Activated T-cell treated with anti-CD3 and anti-CD28 coated beads, Interleukin-2, amount 50 U/mL, for 72 hours (primary cell): ENCODE measurements at regions not wholly inside any gene's neighbourhood (a gene's known extent, or its start where the extent isn't known, plus 50 kb on each side); places are given as distances from the start of the nearest gene placed in this dataset.

Experiments used
- ATAC-seq, 2 donors: fragments of 150-1000 bp; cut with Tn5 transposase; replicated peaks in 1 of 2; 2 replicates each; pipeline ENCODE4 v1.10.0; 2021; ENCODE audit warnings: moderate library complexity in 2 of 2, mild to moderate bottlenecking in 1 of 2
- DNase-seq, 2 donors: peaks; one replicate each; pipeline ENCODE4 v3.0.0; 2021 to 2022; ENCODE audit warnings: mixed read lengths in 1 of 2
- H3K27ac Mint-ChIP-seq: one replicate; pipeline ENCODE4 v1.8.0; 2022; ENCODE audit warnings: mild to moderate bottlenecking, moderate library complexity, mixed read lengths
- H3K27me3 Mint-ChIP-seq: one replicate; pipeline ENCODE4 v1.8.0; 2022; ENCODE audit warnings: low read depth, mixed read lengths
- H3K36me3 Mint-ChIP-seq, 2 donors: one replicate each; pipeline ENCODE4 v1.8.0; 2022; ENCODE audit warnings: mixed read lengths in 2 of 2, mild to moderate bottlenecking in 1 of 2; ENCODE audit not compliant: insufficient read depth in 2 of 2
- H3K4me1 Mint-ChIP-seq: one replicate; pipeline ENCODE4 v1.8.0; 2022; ENCODE audit warnings: low read depth, mixed read lengths
- H3K4me3 Mint-ChIP-seq, 2 donors: one replicate each; pipeline ENCODE4 v1.8.0; 2022; ENCODE audit warnings: mild to moderate bottlenecking in 2 of 2, mixed read lengths in 2 of 2, moderate library complexity in 2 of 2
- H3K9me3 Mint-ChIP-seq, 2 donors: one replicate each; pipeline ENCODE4 v1.8.0; 2022; ENCODE audit warnings: mixed read lengths in 2 of 2

DNA sequence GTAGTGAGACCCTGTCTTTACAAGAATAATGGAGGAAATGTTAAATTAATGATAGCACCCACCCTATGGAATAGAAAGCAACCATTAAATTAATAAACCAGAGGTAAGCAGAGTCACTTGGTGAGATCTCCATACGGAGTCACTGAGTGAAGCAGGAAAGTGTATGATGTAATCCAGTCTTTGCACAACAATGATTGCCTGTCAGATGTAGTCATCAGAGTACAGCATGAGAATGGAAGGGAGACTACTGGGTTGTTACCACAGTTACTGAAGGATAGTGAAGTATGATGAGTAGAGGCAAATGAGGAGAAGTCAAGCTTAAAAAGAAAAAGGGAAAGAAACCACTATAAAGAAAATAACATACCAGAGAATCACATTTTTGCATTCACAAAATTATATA lies 371.9 kb upstream of the SHH start:
- no peak for DNase-seq
- Mint-ChIP-seq H3K36me3 (no peaks in the 10 kb centered on the region), H3K4me3 (no peak overlapping the region), H3K9me3 (peaks cover 2 to 5% of the 10 kb centered on the region in 2 donors), H3K27ac (no peak overlapping the region), H3K4me1 (no peaks in the 10 kb centered on the region), H3K27me3 (no peaks in the 10 kb centered on the region)
- no peak for ATAC-seq

GRCh38 chr7:156180451-156181229 lies 368.4 kb upstream of the SHH start:
- Mint-ChIP-seq H3K27me3 (no peaks in the 10 kb centered on the region), H3K27ac (no peak overlapping the region), H3K9me3 (peaks cover 2% of the 10 kb centered on the region in 2 donors), H3K4me3 (no peak overlapping the region), H3K36me3 (no peaks in the 10 kb centered on the region), H3K4me1 (no peaks in the 10 kb centered on the region)
- ATAC-seq = no peak
- DNase-seq = no peak

GRCh38 chr7:156179872-156180390 lies 367.7 kb upstream of the SHH start:
- Mint-ChIP-seq H3K9me3 (no peaks in the 10 kb centered on the region), H3K4me3 (no peak overlapping the region), H3K36me3 (no peaks in the 10 kb centered on the region), H3K27me3 (no peaks in the 10 kb centered on the region), H3K27ac (no peak overlapping the region), H3K4me1 (no peaks in the 10 kb centered on the region)
- ATAC-seq = no peak
- no peak for DNase-seq

GRCh38 chr7:156178857-156179256 lies 366.6 kb upstream of the SHH start:
- Mint-ChIP-seq H3K4me3 (no peak overlapping the region), H3K36me3 (no peaks in the 10 kb centered on the region), H3K27ac (no peak overlapping the region), H3K4me1 (no peaks in the 10 kb centered on the region), H3K9me3 (no peaks in the 10 kb centered on the region), H3K27me3 (peaks cover under 1% of the 10 kb centered on the region)
- no peak for DNase-seq
- no peak for ATAC-seq

DNA sequence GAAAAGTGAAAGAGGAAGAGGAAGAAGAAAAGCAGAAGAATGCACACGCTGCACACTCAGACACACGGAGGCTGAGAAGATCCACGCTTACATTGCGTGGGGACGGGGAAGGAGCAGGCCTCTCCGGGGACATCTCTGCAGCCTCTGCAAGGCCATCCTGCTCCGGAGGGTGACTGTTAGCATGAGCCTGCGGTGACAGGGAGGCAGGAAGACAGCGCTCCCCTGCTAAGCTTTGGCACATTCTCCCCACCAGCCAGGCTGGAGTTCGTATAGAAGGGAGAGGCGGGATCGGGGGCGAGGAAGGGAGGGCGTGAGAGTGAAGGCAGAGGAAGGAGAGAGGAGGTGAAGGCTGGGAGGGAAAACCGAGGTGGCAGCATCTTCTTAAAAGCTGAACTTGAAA lies 366.0 kb upstream of the SHH start:
- Mint-ChIP-seq H3K36me3 (no peaks in the 10 kb centered on the region), H3K27me3 (peaks cover 7% of the 10 kb centered on the region), H3K27ac (no peak overlapping the region), H3K9me3 (no peaks in the 10 kb centered on the region), H3K4me1 (no peaks in the 10 kb centered on the region), H3K4me3 (no peak overlapping the region)
- ATAC-seq (no peak), DNase-seq (no peak)

GRCh38 chr7:156177422-156178055 lies 365.3 kb upstream of the SHH start:
- no peaks in the 10 kb centered on the region for H3K4me1 Mint-ChIP-seq
- no peak for ATAC-seq
- no peak overlapping the region for H3K4me3 Mint-ChIP-seq
- DNase-seq = no peak
- peaks cover 11% of the 10 kb centered on the region for H3K27me3 Mint-ChIP-seq
- H3K36me3 Mint-ChIP-seq = no peaks in the 10 kb centered on the region
- no peak overlapping the region for H3K27ac Mint-ChIP-seq
- H3K9me3 Mint-ChIP-seq = no peaks in the 10 kb centered on the region

GRCh38 chr7:156176039-156176438 lies 363.8 kb upstream of the SHH start:
- Mint-ChIP-seq H3K27ac (no peak overlapping the region), H3K9me3 (no peaks in the 10 kb centered on the region), H3K4me3 (no peak overlapping the region), H3K27me3 (peaks cover 11% of the 10 kb centered on the region), H3K4me1 (no peaks in the 10 kb centered on the region), H3K36me3 (no peaks in the 10 kb centered on the region)
- DNase-seq (no peak), ATAC-seq (no peak)

DNA sequence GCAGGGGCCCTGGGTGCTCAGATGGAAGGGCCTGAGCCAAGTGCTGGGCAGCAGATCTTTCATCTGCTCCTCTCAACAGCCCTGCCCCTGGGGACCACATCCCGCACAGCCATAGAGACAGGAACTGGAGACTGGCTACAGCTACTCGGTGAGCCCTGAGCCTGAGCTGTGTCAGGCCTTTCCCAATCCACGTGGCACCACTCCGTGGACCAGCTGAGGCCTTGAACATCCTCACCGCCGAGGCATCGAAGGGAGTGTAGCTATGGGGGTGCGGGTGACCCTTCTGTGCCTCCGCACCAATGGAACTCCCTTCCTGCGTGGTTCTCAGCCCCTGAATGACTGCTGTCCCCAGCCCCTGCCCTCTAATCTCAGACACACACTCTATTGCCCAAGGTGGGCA lies 362.7 kb upstream of the SHH start:
- peaks cover 11% of the 10 kb centered on the region for H3K27me3 Mint-ChIP-seq
- H3K36me3 Mint-ChIP-seq = no peaks in the 10 kb centered on the region
- DNase-seq (no peak), ATAC-seq (no peak)
- no peaks in the 10 kb centered on the region for H3K4me1 Mint-ChIP-seq
- no peaks in the 10 kb centered on the region for H3K9me3 Mint-ChIP-seq
- no peak overlapping the region for H3K27ac Mint-ChIP-seq
- no peak overlapping the region for H3K4me3 Mint-ChIP-seq

- Mint-ChIP-seq H3K36me3 (no peaks in the 10 kb centered on the region), H3K27me3 (peaks cover 11% of the 10 kb centered on the region), H3K9me3 (no peaks in the 10 kb centered on the region), H3K27ac (no peak overlapping the region), H3K4me3 (no peak overlapping the region), H3K4me1 (no peaks in the 10 kb centered on the region)
- DNase-seq (no peak), ATAC-seq (no peak)
Measured at GRCh38 chr7:156174428-156174827, 362.2 kb upstream of the SHH start.

GRCh38 chr7:156173748-156174353 lies 361.6 kb upstream of the SHH start:
- Mint-ChIP-seq H3K4me3 (no peak overlapping the region), H3K27ac (no peak overlapping the region), H3K4me1 (no peaks in the 10 kb centered on the region), H3K36me3 (no peaks in the 10 kb centered on the region), H3K9me3 (no peaks in the 10 kb centered on the region), H3K27me3 (peaks cover 11% of the 10 kb centered on the region)
- no peak for ATAC-seq
- DNase-seq = no peak

- no peak for ATAC-seq
Measured at GRCh38 chr7:156173346-156173745, 361.1 kb upstream of the SHH start.

GRCh38 chr7:156172638-156173037 lies 360.4 kb upstream of the SHH start:
- Mint-ChIP-seq H3K27ac (no peak overlapping the region), H3K36me3 (no peaks in the 10 kb centered on the region), H3K4me1 (no peaks in the 10 kb centered on the region), H3K4me3 (no peak overlapping the region), H3K27me3 (peaks cover 11% of the 10 kb centered on the region), H3K9me3 (no peaks in the 10 kb centered on the region)
- DNase-seq (no peak), ATAC-seq (no peak)

More at GRCh38 chr7:156173346-156173745, 361.1 kb upstream of the SHH start:
- Mint-ChIP-seq H3K4me3 (no peak overlapping the region), H3K9me3 (no peaks in the 10 kb centered on the region), H3K4me1 (no peaks in the 10 kb centered on the region), H3K27me3 (peaks cover 11% of the 10 kb centered on the region), H3K36me3 (no peaks in the 10 kb centered on the region), H3K27ac (no peak overlapping the region)
- no peak for DNase-seq

DNA sequence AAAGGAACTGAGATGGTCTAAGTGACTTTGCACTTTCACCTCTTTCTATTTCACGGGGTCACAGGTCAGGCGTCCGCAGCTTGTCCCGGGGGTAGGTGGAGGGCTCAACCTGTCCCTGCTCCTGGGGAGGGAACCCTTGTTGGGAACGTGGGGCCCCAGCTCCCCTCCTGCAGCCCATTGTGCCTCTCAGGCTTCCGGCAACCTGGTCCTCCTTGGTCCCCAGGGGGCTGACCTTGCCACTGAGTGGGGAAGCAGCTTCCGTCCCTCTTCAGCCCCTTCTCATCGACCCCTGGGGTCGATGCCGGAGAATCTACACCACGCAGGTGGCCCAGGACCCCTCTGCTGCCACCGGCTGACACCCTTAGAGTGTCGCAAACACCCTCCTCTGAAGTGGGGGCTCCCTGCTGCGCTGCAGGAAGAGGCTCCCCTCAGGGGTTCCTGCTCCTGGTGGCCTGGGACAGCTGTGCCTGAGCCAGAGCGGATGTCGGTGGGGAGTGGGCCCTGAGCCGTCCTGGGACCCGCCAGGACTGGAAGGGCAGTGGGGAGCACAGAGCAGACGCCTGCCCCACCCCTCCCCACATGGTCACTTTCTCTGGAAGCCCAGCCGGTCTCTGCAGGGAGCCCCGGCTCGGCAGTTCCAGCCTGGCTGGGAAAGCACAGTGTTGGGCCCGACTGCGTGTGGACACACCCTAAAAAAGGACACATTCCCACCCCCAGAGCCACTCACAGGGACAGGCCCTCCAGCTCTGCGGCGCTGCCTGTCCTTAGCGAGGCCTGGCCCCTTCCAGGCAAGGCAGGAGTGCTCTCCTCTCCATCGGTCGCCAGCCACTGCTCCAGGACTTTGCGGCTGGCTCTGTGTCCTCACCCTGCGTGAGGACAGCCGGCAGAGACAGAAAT lies 357.5 kb upstream of the SHH start:
- Mint-ChIP-seq H3K27ac (no peak overlapping the region), H3K36me3 (no peaks in the 10 kb centered on the region), H3K27me3 (peaks cover 17% of the 10 kb centered on the region), H3K4me3 (no peak overlapping the region), H3K9me3 (no peaks in the 10 kb centered on the region), H3K4me1 (no peaks in the 10 kb centered on the region)
- DNase-seq (no peak), ATAC-seq (no peak)
